Liver (tissue), 8 donors: ENCODE measurements at regions not wholly inside any gene's neighbourhood (a gene's known extent, or its start where the extent isn't known, plus 50 kb on each side); places are given as distances from the start of the nearest gene placed in this dataset.

Source experiments
- DNase-seq: peaks from one replicate; pipeline ENCODE4 v3.0.0-alpha.2; 2017; ENCODE audit warnings: low spot score
- H3K27ac ChIP-seq, 2 donors: one replicate each; pipeline ENCODE4 v1.7.0; 2013; ENCODE audit warnings: inconsistent platforms in 2 of 2, low read length in 2 of 2, control low read depth in 1 of 2, low read depth in 1 of 2, mild to moderate bottlenecking in 1 of 2
- H3K27me3 ChIP-seq, 4 donors: one replicate each; pipeline versions ENCODE4 v1.6.1 to v1.7.0; 2013; ENCODE audit warnings: low read length in 3 of 4, inconsistent platforms in 1 of 4, mild to moderate bottlenecking in 1 of 4, moderate library complexity in 1 of 4; ENCODE audit not compliant: control insufficient read depth in 4 of 4, insufficient read depth in 4 of 4
- H3K36me3 ChIP-seq, 4 donors: one replicate each; pipeline versions ENCODE4 v1.6.1 to v1.7.0; 2013; ENCODE audit warnings: low read length in 3 of 4, mild to moderate bottlenecking in 3 of 4, low read depth in 1 of 4, moderate library complexity in 1 of 4; ENCODE audit not compliant: control insufficient read depth in 4 of 4, insufficient read depth in 3 of 4
- H3K4me1 ChIP-seq, 4 donors: one replicate each; pipeline versions ENCODE4 v1.6.1 to v1.7.0; 2013; ENCODE audit warnings: low read length in 3 of 4, mild to moderate bottlenecking in 3 of 4, moderate library complexity in 1 of 4; ENCODE audit not compliant: control insufficient read depth in 4 of 4, insufficient read depth in 4 of 4
- H3K4me3 ChIP-seq, 3 donors: one replicate each; pipeline versions ENCODE4 v1.6.1 to v1.7.0; 2013; ENCODE audit warnings: low read length in 3 of 3, control low read depth in 1 of 3, low read depth in 1 of 3, mild to moderate bottlenecking in 1 of 3
- H3K9ac ChIP-seq, 2 donors: one replicate each; pipeline ENCODE4 v1.7.0; 2013; ENCODE audit warnings: low read length in 2 of 2, mild to moderate bottlenecking in 2 of 2, moderate library complexity in 2 of 2, control low read depth in 1 of 2, low read depth in 1 of 2
- H3K9me3 ChIP-seq, 4 donors: one replicate each; pipeline versions ENCODE4 v1.6.1 to v1.7.0; 2013; ENCODE audit warnings: low read length in 3 of 4; ENCODE audit not compliant: control insufficient read depth in 4 of 4
- ATF3 ChIP-seq: IDR thresholded peaks from 2 replicates; pipeline ENCODE4 v1.6.1; 2016; ENCODE audit warnings: antibody characterized with exemption
- CTCF ChIP-seq: fragments of 150-350 bp; IDR thresholded peaks from 2 replicates; pipeline ENCODE4 v1.5.1; 2017; ENCODE audit warnings: improper control_type of control experiment, low read depth, low read length; ENCODE audit not compliant: missing input control
- EGR1 ChIP-seq, 2 donors: IDR thresholded peaks; 2 replicates each; pipeline ENCODE4 v1.6.1; 2016 to 2018; ENCODE audit warnings: antibody characterized with exemption in 2 of 2, low read depth in 2 of 2
- FOXA1 ChIP-seq: IDR thresholded peaks from 2 replicates; pipeline ENCODE4 v1.6.1; 2016; ENCODE audit warnings: antibody characterized with exemption
- FOXA2 ChIP-seq: IDR thresholded peaks from 2 replicates; pipeline ENCODE4 v1.6.1; 2016; ENCODE audit warnings: antibody characterized with exemption
- GABPA ChIP-seq, 2 donors: IDR thresholded peaks in 1 of 2; conservative IDR thresholded peaks in 1 of 2; 2 replicates each; pipeline ENCODE4 v1.6.1; 2016; ENCODE audit warnings: antibody characterized with exemption in 2 of 2, mild to moderate bottlenecking in 1 of 2, moderate library complexity in 1 of 2
- HNF4A ChIP-seq, 2 donors: conservative IDR thresholded peaks; 2 replicates each; pipeline ENCODE4 v1.6.1; 2016; ENCODE audit warnings: antibody characterized with exemption in 2 of 2, mild to moderate bottlenecking in 2 of 2
- JUND ChIP-seq, 2 donors: IDR thresholded peaks; 2 replicates each; pipeline ENCODE4 v1.6.1; 2016; ENCODE audit warnings: antibody characterized with exemption in 2 of 2
- MAX ChIP-seq: IDR thresholded peaks from 2 replicates; pipeline ENCODE4 v1.6.1; 2016; ENCODE audit warnings: antibody characterized with exemption
- NR2F2 ChIP-seq: IDR thresholded peaks from 2 replicates; pipeline ENCODE4 v1.6.1; 2016; ENCODE audit warnings: antibody characterized with exemption
- RAD21 ChIP-seq, 2 donors: IDR thresholded peaks; 2 replicates each; pipeline ENCODE4 v1.6.1; 2016; ENCODE audit warnings: antibody characterized with exemption in 2 of 2, mild to moderate bottlenecking in 2 of 2
- REST ChIP-seq: IDR thresholded peaks from 2 replicates; pipeline ENCODE4 v1.6.1; 2016; ENCODE audit warnings: antibody characterized with exemption, mild to moderate bottlenecking
- SP1 ChIP-seq: IDR thresholded peaks from 2 replicates; pipeline ENCODE4 v1.6.1; 2018; ENCODE audit warnings: antibody characterized with exemption, mild to moderate bottlenecking
- TAF1 ChIP-seq: conservative IDR thresholded peaks from 2 replicates; pipeline ENCODE4 v1.6.1; 2016; ENCODE audit warnings: antibody characterized with exemption, mild to moderate bottlenecking
- YY1 ChIP-seq: IDR thresholded peaks from 2 replicates; pipeline ENCODE4 v1.6.1; 2016; ENCODE audit warnings: antibody characterized with exemption, mild to moderate bottlenecking
- ZBTB33 ChIP-seq: IDR thresholded peaks from 2 replicates; pipeline ENCODE4 v1.6.1; 2016; ENCODE audit warnings: antibody characterized with exemption
- WGBS: extraction: QIAGEN DNeasy Blood & Tissue Kit; methylation state at CpG from one replicate; pipeline ENCODE4 v1.1.7; 2013; 5-methylcytosine and 5-hydroxymethylcytosine counted together
- donor health status: healthy.
- donor health status: healthy.
- donor health status: healthy.
- donor health status: healthy.
- donor health status: healthy.

GRCh38 chr9:25094518-25094917, 548.8 kb upstream of the IZUMO3 start:
- Histone ChIP-seq H3K4me1 (no peaks in the 10 kb centered on the region), H3K9me3 (no peaks in the 10 kb centered on the region), H3K9ac (no peak overlapping the region), H3K27ac (no peak overlapping the region), H3K27me3 (no peaks in the 10 kb centered on the region), H3K36me3 (no peaks in the 10 kb centered on the region), H3K4me3 (no peak overlapping the region)
- no peak for TF ChIP-seq EGR1 (IDR thresholded peaks at IDR 0.05; ENCODE audit: low read depth in 2 of 2)
- no peak for TF ChIP-seq TAF1
- TF ChIP-seq ATF3, result no peak
- no peak for TF ChIP-seq NR2F2
- no peak for TF ChIP-seq RAD21 (IDR thresholded peaks at IDR 0.05)
- TF ChIP-seq JUND (IDR thresholded peaks at IDR 0.05), result no peak
- TF ChIP-seq HNF4A (conservative IDR thresholded peaks at IDR 0.05), result no peak
- no peak for TF ChIP-seq FOXA1
- WGBS, result 69% methylated on average over 3 of the region's 3 CpGs
- DNase-seq, result no peak

GRCh38 chr9:25078202-25078601, 532.5 kb upstream of the IZUMO3 start:
- H3K27ac ChIP-seq, result no peak overlapping the region
- H3K36me3 ChIP-seq, result no peaks in the 10 kb centered on the region
- 84% methylated on average over 3 of the region's 3 CpGs for WGBS
- no peaks in the 10 kb centered on the region for H3K27me3 ChIP-seq
- H3K9ac ChIP-seq, result no peak overlapping the region
- H3K4me3 ChIP-seq, result no peak overlapping the region
- no peaks in the 10 kb centered on the region for H3K4me1 ChIP-seq
- TF ChIP-seq FOXA1 (no peak), MAX (no peak), CTCF (no peak)
- no peaks in the 10 kb centered on the region for H3K9me3 ChIP-seq
- no peak for DNase-seq

- H3K27ac ChIP-seq, result no peak overlapping the region
- H3K27me3 ChIP-seq, result no peaks in the 10 kb centered on the region
- no peak for DNase-seq
- no peaks in the 10 kb centered on the region for H3K4me1 ChIP-seq
- 71% methylated on average over 1 of the region's 1 CpG for WGBS
- no peak overlapping the region for H3K9ac ChIP-seq
- H3K36me3 ChIP-seq, result no peaks in the 10 kb centered on the region
- peaks cover 0 to 2% (median 0%) of the 10 kb centered on the region in 4 donors for H3K9me3 ChIP-seq
- H3K4me3 ChIP-seq, result no peak overlapping the region
- TF ChIP-seq JUND (IDR thresholded peaks at IDR 0.05) (no peak), ZBTB33 (no peak), REST (no peak), FOXA2 (no peak), YY1 (no peak), HNF4A (conservative IDR thresholded peaks at IDR 0.05) (no peak), MAX (no peak), RAD21 (IDR thresholded peaks at IDR 0.05) (no peak), ATF3 (no peak), SP1 (no peak), GABPA (IDR thresholded peaks at IDR 0.05 in 1 of 2, conservative IDR thresholded peaks at IDR 0.05 in 1 of 2) (no peak), TAF1 (no peak), EGR1 (IDR thresholded peaks at IDR 0.05; ENCODE audit: low read depth in 2 of 2) (no peak), CTCF (no peak)
Measured at GRCh38 chr9:25048098-25048724, 502.5 kb upstream of the IZUMO3 start.
